SHP77 (cell line): ENCODE measurements at regions not wholly inside any gene's neighbourhood (a gene's known extent, or its start where the extent isn't known, plus 50 kb on each side); places are given as distances from the start of the nearest gene placed in this dataset.
A peak's percentile ranks its signal among the peaks of the same experiment; 100 is the strongest.

Experiments
- DNase-seq, 2 experiments: peaks; one replicate each; lab custom pipeline; 2025; lab: John Stamatoyannopoulos, UW

GRCh38 chr15:39453620-39454019, 127.3 kb upstream of the THBS1 start:
- DNase-seq, result peak; percentile 47 to 57

- peak in 1 of 2 experiments; percentile 32 for DNase-seq
Observed at GRCh38 chr15:39454189-39454986, 126.5 kb upstream of the THBS1 start.

DNA sequence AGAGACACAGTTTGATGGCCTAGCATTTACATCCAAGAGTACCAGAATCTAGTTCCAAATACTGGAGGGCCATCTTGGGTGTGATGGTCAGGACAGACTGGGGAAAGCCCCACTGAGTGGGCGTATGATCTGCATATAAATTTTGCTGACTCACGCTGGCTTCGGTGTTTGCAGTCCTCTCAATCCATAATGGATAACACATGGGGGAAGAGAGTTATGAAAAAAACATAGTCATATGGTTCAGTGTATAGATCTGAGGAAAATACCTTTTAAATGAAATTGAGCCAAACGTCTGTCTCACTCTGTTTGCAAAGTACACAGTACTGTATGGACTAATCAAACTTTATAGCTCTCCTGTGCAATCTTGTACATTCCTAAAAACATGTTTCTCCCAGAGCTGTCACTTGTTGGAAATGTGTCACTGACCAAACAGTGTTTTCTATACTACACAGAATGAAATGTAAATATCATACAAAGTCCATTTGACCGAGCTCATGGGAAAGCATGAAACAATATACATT, 125.3 kb upstream of the THBS1 start:
- peak; percentile 63 to 73 for DNase-seq

- no peak for DNase-seq
Observed at GRCh38 chr15:39456159-39456558, 124.7 kb upstream of the THBS1 start.

GRCh38 chr15:39456582-39457330, 124.1 kb upstream of the THBS1 start:
- DNase-seq, result no peak

DNA sequence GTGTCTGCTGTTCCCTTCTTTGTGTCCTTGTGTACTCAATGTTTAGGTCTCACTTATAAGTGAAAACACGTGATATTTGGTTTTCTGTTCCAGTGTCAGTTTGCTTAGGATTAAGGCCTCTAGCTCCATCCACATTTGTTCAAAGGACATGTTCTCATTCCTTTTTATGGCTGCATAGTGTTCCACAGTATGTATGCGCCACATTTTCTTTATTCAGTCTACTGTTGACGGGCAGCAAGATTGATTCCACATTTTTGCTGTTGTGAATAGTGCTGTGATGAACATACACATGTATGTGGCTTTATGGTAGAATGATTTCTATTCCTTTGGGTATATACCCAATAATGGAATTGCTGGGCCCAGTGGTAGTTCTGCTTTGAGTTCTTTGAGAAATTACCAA, 122.7 kb upstream of the THBS1 start:
- DNase-seq, result no peak

GRCh38 chr15:39459548-39459947, 121.3 kb upstream of the THBS1 start:
- no peak for DNase-seq

DNA sequence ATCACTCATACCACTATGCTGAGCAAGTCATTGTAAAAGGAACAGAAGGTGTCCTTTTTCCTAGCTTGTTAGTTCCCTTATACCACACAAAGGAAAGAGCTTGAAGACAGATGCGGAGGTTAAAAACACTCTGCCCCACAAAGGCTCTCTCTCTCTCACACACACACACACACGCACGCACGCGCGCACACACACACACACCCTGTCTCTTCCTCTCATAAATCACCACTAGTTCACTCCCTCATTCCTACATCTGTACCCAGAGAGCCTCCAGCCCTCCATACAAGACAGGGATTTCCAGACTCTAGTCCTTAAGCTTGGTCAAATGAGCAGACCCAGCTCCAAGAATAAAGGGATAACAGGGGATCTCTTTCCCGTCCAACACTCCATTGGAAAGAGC, 120.1 kb upstream of the THBS1 start:
- no peak for DNase-seq

DNA sequence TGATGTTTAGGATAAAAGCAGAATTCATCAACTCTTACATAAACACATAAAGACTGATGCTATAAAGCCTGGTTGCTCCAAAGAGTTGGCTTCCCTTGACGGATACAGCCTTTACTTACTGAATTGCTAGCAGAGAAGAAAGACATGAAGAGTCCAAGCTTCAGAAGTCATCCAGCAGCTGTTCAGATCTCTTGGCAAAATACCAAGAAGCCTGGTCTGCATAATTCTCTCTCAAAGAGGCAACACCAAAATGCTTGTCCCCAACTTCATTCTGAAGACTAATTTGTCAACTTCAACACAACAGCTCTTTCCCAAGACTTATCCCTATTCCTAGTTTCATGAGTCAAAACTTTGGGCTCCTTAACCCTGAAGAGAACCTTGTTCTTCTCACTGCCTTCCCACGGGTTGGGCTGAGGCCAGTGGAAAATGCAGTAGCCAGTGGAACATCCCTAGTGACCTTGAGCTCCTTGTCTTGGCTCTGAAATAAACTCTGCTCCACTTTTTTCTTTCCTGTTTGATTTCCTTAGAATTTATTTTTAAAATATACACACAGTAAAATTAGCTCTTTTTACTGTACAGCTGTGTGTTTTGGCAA, 119.2 kb upstream of the THBS1 start:
- DNase-seq, result no peak

DNA sequence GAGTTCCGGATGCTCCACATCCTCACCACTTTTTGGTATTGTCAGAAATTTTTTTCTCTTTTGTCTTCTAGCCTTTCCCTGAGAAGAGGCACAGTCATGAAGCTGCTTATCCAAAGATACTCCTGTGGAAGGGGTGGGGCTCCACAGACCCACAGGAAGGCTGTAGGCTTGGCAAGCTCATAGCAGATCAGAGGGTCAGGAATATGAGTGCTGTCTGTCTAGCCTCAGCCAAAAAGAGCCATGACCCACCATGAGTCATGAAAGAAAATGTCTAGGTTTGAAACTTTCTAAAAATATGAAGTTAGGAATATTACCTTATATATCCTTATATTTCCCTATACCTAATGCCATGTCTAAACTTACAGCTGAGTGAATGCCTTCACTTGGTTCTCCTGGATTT, 118.2 kb upstream of the THBS1 start:
- no peak for DNase-seq

DNA sequence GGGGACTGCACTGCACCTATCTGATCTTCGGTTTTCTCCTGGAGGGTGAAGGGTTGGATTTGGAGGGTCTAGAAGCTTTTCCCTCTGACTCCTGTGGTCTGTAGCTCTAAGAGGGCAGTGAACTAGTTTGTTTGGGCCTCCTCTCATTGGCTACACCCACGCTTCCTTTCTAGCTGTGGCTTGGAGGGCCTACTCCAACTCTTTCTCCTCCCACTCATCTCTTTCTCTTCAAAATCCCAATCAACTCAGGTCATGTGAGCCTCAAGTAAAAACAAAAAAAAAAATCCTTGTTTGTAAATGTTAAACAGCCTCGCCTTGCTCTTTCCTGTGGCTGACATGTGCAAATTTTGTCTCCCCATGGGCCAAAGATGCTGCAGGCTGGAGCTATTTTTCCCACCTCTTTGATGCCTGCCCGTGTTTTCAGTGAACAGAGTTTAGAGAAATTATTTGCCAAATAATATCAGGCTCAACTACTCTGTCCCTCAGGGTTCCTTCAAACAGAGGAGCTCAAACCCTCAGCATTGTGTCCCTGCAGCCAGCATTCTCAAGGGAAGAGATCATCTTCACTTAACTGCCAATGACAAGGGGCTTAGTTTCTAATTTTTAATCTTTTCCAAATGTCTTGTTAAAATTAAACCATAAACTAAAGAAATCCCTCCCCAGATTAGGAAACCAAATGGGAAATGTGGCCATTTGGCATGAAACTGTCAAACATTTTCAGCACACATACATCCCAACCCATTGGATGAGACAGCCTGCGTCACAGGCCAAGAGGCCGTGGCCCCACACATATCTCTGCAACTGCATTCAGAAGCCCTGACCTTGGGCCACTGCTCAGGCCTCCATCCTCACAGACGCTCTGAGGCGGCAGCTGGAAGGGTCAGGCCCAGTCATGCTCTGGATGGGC, 114.8 kb upstream of the THBS1 start:
- no peak for DNase-seq

GRCh38 chr15:39466750-39467105, 114.2 kb upstream of the THBS1 start:
- DNase-seq, result no peak

DNA sequence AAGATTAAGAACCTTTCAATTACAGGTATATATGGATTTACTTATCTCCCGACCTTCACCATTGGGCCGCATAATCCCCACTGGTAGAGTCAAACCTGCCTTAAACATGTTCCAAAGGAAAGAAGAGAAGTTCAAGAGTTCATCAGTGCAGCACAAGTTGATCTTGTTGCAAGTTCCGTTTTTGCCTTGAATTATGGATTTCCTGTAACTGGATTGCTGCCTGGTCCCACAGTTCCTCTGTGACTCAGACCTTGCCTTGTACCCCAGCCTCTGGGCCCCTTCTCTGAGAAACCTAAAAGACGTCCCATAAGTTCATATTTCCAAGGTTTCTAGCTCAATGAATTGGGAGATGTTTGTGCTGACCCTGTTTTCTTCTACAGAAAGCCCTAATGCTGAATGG, 112.5 kb upstream of the THBS1 start:
- no peak for DNase-seq

DNA sequence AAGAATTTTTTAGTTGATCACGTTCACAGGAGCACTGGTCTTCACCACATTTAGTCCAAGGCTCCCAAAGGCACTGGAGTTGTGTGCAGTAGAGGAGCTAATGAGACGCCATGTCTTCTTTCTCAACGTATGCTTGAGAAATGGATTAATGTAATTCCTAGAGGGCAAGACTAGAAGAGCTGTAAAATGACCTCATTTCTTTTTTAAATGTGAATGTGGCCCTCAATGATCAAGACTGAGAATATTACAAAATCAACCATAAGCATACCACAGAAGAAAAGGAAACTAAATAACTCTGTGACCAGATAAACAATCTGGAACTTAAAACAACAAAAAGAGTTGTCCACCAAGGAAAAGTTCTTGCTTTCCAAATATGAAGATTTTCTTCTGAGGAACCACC, 112.1 kb upstream of the THBS1 start:
- no peak for DNase-seq

DNA sequence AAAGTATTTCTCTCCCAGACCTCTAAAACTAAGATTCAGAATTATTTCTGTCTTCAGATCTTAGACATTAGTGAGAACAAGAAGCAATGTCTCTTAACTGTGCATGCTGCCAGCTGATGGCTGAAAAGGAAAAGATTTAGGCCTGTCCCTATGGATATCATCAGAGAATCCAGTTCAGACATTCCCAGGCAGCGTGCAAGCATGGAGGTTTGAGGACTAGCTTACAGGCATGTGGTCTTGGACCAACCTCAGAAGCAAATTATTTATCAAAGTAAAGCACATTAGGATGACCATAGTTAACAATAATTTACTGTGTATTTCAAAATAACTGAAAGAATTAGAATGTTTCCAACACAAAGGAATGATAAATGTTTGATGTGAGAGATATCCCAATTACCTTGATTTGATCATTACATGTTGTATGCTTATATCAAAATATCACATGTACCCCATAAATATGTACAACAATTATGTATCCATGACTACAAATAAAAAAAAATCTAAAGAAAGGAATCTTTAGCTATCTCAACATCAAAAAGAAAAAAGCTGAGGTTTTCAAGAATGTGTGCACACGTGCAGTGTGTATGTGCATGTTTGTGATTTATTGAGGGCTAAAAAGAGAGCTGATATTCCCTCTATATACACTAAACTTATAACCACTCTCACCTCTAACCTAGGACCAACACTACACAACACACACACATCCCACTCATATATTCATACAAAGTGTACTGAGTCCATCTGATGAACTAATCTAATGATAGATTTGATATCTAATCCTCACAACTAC, 108.9 kb upstream of the THBS1 start:
- no peak for DNase-seq

- no peak for DNase-seq
Observed at GRCh38 chr15:39472621-39473297, 108.1 kb upstream of the THBS1 start.

DNA sequence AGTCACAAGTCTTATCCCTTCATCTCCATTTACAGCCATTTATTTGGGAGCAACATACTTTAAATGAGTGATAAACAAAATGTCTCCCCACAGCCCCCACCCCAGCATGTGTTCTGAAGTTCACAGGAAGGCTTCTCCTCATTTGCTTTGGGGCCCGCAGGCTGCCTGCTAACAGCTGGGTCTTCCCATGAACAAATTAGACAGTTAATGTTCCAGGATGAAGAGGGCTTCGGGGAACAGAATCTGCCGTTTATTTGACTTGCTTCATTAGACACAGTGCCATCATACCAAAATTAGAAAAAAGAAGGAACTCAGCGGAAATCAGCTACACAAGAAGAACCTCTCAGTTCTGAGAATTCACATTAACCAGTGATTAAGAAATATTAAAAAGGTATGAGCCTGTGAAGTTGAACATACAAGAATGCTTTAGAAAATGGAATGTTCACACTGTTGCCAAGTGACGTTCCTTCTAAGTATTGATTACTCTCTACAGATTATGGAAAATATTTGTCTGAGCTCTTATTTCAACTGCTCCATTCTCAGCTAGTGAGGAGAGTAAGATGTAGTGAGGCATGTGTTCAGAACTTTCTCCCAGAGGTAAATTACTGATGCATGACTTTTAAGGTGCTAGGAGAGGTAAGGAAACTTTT, 107.5 kb upstream of the THBS1 start:
- no peak for DNase-seq

GRCh38 chr15:39474657-39475056, 106.2 kb upstream of the THBS1 start:
- DNase-seq, result no peak

- DNase-seq, result no peak
Observed at GRCh38 chr15:39478996-39479395, 101.9 kb upstream of the THBS1 start.

DNA sequence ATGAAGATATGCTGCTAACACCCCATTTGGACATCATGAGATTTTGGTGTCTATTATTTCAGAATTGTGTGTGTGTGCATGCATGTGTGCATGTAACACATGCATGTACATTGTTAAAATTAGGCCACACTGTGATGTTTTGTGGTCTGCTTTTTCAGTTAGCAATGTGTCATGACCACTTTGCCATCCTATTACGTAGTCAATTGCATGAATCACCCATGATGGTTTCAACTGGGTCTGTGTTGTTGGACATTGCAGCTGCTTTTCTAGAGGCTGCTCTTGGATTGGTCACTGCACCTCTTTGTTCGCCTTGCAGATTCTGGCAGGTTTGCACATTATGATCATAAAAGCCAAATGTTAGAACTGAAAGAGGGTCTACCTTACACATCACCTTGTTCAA, 101.0 kb upstream of the THBS1 start:
- DNase-seq, result no peak
